GM13977 (cell line): ENCODE measurements at regions not wholly inside any gene's neighbourhood (a gene's known extent, or its start where the extent isn't known, plus 50 kb on each side); places are given as distances from the start of the nearest gene placed in this dataset.

ENCODE experiments used
- DNase-seq: peaks from one replicate; pipeline ENCODE4 v3.0.0; 2012; ENCODE audit warnings: low spot score
- CTCF ChIP-seq: IDR thresholded peaks from 2 replicates; pipeline ENCODE4 v1.5.1; 2012; ENCODE audit warnings: mild to moderate bottlenecking, control low read depth; ENCODE audit not compliant: insufficient read depth; ENCODE audit errors: extremely low read depth, missing control alignments
- in situ Hi-C: fragments of 300-500 bp; cut with MboI; formaldehyde crosslinking; loops from one replicate; pipeline ENCODE4 v1.12.0; 2022; ENCODE audit warnings: low sequenced_read_pairs, low pct_unique_long_range_greater_than_20kb, mixed read lengths, inconsistent platforms; ENCODE audit not compliant: unreplicated experiment

GRCh38 chr9:3674561-3674960, 148.8 kb upstream of the RFX3 start:
- TF ChIP-seq CTCF: no peak
- DNase-seq: no peak
- in situ Hi-C loops: no loop called here

- DNase-seq: no peak
- no peak for TF ChIP-seq CTCF
- in situ Hi-C loops: no loop called here
These were observed 146.6 kb upstream of the RFX3 start for GRCh38 chr9:3672399-3672798.

GRCh38 chr9:3664044-3664443, 138.2 kb upstream of the RFX3 start:
- DNase-seq: no peak
- TF ChIP-seq CTCF: no peak
- in situ Hi-C loops: no loop called here

- TF ChIP-seq CTCF: no peak
- DNase-seq: no peak
- in situ Hi-C loops: no loop called here
These were observed 136.9 kb upstream of the RFX3 start for GRCh38 chr9:3662671-3663070.

- TF ChIP-seq CTCF: no peak
- in situ Hi-C loops: no loop called here
- DNase-seq: no peak
These were observed 135.1 kb upstream of the RFX3 start for GRCh38 chr9:3660936-3661335.

- in situ Hi-C loops: no loop called here
- TF ChIP-seq CTCF: no peak
These were observed 133.8 kb upstream of the RFX3 start for GRCh38 chr9:3659647-3660046.

GRCh38 chr9:3658964-3659363, 133.2 kb upstream of the RFX3 start:
- TF ChIP-seq CTCF: no peak
- in situ Hi-C loops: no loop called here
- DNase-seq: no peak

More at GRCh38 chr9:3659647-3660046, 133.8 kb upstream of the RFX3 start:
- no peak for DNase-seq
